ENCODE measurements at regions not wholly inside any gene's neighbourhood (a gene's known extent, or its start where the extent isn't known, plus 50 kb on each side); places are given as distances from the start of the nearest gene placed in this dataset.

- no peak for DNase-seq (ENCODE audit: low spot score)
Measured at GRCh38 chr12:107978201-107978600, 150.9 kb upstream of the WSCD2 start.

- no peak for DNase-seq (ENCODE audit: low spot score)
Measured at GRCh38 chr12:107978641-107979040, 150.4 kb upstream of the WSCD2 start.

DNA sequence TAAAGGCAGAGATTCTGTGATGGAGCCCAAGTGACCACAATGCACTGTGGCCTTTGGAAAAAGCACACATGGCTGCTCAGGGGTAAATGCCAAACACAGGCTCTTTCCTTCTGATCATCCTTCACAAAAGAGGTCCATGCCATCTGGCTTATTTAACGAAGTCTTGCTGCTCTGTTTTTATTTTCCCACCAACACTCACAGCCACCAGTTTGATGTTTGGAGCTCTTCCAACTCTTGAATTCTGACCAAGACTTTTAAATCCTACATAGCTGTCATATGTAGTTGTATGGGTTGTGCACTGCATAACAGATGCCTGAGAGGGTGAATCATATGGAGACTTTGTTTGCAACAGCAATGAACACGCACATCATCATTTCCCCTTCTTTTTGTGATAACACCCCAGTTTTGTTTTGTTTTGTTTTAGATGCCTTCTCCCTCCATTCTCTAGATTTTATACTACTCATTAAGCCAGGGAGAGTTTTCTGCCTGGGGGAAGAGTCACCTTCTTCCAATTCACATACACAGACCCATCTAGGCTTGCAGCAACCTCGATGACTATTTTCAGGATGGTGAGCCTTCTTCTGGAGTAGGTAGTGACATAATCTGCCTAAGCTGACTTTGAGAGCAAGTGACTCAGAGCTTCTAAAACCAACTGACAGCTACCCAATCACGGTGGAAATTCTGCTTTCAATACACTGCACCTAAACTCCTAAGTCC is 145.2 kb upstream of the WSCD2 start:
- no peak for DNase-seq (ENCODE audit: low spot score)

DNA sequence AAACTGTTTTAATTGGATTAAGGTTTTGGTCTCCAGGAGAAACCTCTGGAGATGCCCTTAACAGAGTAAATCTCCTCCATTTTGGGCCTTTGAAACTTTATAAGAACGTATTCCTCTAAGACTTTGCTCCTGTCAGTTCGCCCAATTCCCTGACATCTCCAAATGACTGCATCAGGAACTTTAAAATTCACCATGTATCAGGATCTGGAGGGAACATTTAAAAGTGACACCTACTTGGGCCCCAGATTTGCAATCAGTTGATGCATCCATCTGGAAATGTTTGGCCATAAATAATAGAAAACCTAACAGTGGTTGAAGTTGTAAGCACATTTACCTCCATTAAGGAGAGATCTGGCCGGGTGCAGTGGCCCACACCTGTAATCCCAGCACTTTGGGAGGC is 144.1 kb upstream of the WSCD2 start:
- no peak for DNase-seq (ENCODE audit: low spot score)

GRCh38 chr12:107986183-107986582 is 142.9 kb upstream of the WSCD2 start:
- no peak for DNase-seq (ENCODE audit: low spot score)

GRCh38 chr12:107990325-107990724 is 138.8 kb upstream of the WSCD2 start:
- DNase-seq (ENCODE audit: low spot score), result peak; percentile 14

DNA sequence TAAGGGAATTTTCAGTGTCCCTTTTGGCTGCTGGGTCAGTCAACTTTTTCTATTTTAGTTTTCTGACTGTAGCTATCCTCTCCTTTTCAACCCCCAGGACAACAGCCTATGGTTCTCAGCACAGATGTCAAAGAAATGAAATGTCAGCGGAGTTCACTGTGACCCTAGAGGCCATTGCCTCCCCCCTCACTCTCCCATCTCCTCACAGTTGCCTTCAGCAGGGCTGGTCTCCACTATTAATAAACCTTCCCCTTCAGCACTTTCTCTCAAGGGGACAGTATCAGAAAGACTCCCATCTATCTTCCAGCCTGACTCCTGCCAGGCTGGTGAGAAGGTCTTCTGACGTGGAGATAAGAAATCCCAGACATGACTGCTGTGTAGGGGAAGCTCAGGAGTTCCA is 137.1 kb upstream of the WSCD2 start:
- no peak for DNase-seq (ENCODE audit: low spot score)

DNA sequence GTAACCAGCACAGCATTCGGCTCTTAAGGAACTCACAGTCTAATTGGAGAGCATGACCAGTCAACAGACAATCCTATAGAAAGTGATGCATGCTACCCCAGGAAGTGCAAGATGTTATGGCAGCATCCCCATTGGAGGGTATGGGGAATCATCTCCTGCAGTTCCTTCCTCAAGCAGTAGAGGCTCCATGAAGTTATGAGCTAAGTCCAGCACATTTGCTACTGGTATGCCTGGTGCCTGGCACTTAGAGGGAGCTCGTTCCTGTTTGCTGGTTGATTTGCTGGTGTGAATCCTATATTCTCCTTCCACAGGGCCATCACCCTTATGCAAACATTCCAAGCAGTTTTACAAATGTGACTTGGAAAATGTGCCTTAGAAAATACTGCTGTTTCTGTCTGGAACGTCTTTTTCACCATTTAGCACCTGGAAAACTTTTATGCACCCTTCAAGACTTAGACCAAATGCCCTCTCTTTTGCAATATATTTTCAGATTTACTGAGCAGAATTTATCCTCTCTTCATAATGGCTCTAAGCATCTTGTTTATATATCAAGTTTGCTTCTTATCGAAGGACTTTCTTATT is 136.1 kb upstream of the WSCD2 start:
- DNase-seq (ENCODE audit: low spot score), result no peak

DNA sequence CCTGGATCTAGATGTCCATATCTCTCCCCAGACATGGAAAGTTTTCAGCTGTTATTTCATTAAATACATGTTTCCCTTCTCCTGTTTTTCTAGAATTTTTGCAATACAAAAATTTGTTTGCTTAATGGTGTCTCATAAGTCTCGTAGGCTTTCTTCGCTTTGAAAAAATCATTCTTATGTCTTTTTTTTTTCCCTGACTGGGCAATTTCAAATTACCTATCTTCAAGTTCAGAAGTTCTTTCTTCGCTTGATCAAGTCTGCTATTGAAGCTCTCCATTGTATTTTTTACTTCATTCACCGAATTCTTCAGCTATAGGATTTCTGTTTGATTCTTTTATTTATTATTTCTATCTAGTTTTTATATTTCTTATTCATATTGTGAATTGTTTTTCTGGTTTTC is 130.2 kb upstream of the WSCD2 start:
- no peak for DNase-seq (ENCODE audit: low spot score)

- no peak for DNase-seq (ENCODE audit: low spot score)
Measured at GRCh38 chr12:108000111-108000510, 129.0 kb upstream of the WSCD2 start.

- DNase-seq (ENCODE audit: low spot score), result no peak
Measured at GRCh38 chr12:108004319-108004718, 124.8 kb upstream of the WSCD2 start.

DNA sequence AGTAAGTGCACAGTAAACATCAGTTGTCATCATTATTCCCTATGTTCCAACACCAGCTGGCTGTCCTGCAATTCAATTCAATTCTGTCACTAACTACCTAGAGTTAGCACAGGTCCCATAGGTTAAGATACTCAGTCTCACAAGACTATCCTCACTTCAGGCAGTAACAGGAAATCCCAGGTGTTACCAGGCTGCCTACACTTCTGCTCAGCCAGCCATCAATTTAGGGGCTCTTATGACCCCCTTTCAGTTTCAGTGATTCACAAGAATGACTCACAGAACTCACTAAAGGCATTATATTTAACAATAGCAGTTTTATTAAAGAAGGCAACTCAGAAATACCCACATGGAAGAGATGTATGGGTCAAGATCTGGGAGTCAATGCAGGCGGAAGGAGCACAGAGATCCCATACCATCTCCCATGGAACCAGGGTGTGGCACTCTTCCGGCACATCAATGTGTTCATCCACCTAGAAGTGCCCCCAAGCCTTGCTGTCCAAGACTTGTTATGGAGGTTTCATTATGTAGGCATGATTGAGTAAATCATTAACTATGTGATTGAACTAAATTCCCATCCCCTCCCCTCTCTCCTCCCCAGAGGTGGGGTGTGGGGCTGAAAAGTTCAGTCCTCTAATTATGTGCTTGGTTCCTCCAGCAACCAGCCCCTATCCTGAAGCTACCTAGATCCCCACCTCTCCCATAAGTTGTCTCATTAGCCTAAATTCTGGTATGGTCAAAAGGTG is 120.8 kb upstream of the WSCD2 start:
- DNase-seq (ENCODE audit: low spot score), result no peak

DNA sequence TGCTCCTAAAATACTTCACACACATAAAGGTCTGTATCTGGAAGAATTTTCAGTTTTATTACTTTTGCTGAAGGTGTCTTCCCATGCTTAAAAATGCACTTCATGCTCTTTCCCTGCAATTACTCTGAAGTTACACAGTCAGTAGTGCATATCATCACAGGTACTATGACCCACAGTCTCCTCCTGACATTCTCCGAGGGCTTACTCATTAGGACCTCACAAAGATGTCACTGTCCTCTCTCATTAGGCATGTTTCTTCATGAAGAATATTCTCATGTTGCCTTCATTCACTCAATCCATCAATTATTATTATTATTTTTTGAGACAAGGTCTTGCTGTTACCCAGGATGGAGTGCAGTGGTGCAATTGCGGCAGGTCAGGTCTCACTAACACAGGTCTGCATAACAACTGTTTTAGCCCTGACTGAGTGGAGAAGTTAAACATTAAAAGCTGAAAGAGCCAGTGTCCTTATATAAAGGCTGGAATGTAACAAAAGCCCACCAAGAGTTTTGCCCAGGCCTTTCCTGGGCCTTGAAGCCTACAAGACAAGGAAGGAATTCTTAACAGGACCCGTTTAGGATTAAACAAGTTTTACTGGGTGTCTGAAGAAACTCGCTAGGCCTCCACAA is 119.5 kb upstream of the WSCD2 start:
- no peak for DNase-seq (ENCODE audit: low spot score)

DNA sequence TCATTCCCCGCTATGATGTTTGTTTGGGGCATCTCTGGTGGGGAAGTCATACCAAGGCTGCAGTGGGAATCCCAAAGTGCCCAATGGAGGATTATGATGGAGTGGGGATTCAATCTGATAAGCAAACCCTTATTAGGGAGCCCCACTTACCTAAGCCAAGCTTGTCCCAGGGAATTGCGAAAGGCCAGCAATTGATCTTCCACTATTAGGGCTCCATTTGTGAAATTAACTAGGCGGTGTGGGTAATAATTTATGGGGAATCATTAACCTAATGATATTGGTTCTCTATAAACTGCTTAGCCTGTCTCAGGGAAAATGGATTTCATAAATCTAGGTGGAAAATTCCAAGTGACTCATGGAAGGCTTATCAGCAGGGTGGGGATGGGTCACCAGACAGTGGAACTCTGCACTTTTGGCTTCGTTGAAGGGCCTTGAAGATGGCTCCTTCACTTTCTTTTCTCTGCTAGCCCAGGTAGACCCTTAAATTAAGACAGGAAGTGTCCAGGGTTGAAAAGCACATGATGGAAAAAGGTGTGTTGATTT is 113.0 kb upstream of the WSCD2 start:
- DNase-seq (ENCODE audit: low spot score), result no peak

- DNase-seq (ENCODE audit: low spot score), result peak; percentile 15
Measured at GRCh38 chr12:108017472-108018057, 111.5 kb upstream of the WSCD2 start.

- no peak for DNase-seq (ENCODE audit: low spot score)
Measured at GRCh38 chr12:108019862-108020261, 109.2 kb upstream of the WSCD2 start.

GRCh38 chr12:108021141-108021540 is 107.9 kb upstream of the WSCD2 start:
- DNase-seq (ENCODE audit: low spot score), result no peak

GRCh38 chr12:108021949-108022522 is 107.1 kb upstream of the WSCD2 start:
- no peak for DNase-seq (ENCODE audit: low spot score)

- no peak for DNase-seq (ENCODE audit: low spot score)
Measured at GRCh38 chr12:108029051-108029835, 99.8 kb upstream of the WSCD2 start.

- DNase-seq (ENCODE audit: low spot score), result no peak
Measured at GRCh38 chr12:108033090-108033489, 96.0 kb upstream of the WSCD2 start.

- no peak for DNase-seq (ENCODE audit: low spot score)
Measured at GRCh38 chr12:108035372-108035771, 93.7 kb upstream of the WSCD2 start.
